GM12878 (cell line): ENCODE measurements at regions not wholly inside any gene's neighbourhood (a gene's known extent, or its start where the extent isn't known, plus 50 kb on each side); places are given as distances from the start of the nearest gene placed in this dataset.
A peak's percentile ranks its signal among the peaks of the same experiment; 100 is the strongest.

ENCODE experiments used
- CBFB ChIP-seq: IDR thresholded peaks from 2 replicates; pipeline ENCODE4 v1.6.1; 2016; ENCODE audit warnings: antibody characterized with exemption, low read depth
- IRF4 ChIP-seq: IDR thresholded peaks from 2 replicates; pipeline ENCODE4 v1.6.1; 2011; ENCODE audit warnings: low read depth, low read length
- JUND ChIP-seq: IDR thresholded peaks from 2 replicates; pipeline ENCODE4 v1.6.1; 2012; ENCODE audit warnings: low read depth, mild to moderate bottlenecking, low read length, improper control_type of control experiment, moderate library complexity
- NFYA ChIP-seq: IDR thresholded peaks from 2 replicates; pipeline ENCODE4 v1.6.1; 2011; ENCODE audit warnings: low read depth, mild to moderate bottlenecking, low read length, improper control_type of control experiment, borderline replicate concordance
- POLR2AphosphoS5 ChIP-seq: IDR thresholded peaks from 2 replicates; pipeline ENCODE4 v1.6.1; 2011; ENCODE audit warnings: mild to moderate bottlenecking, low read length, inconsistent platforms
- POU2F2 ChIP-seq: IDR thresholded peaks from 3 replicates; pipeline ENCODE4 v1.6.1; 2011; ENCODE audit warnings: low read depth, mild to moderate bottlenecking, low read length, borderline replicate concordance
- SMAD5 ChIP-seq: IDR thresholded peaks from 2 replicates; pipeline ENCODE4 v1.6.1; 2016; ENCODE audit warnings: antibody characterized with exemption, low read depth
- SP1 ChIP-seq: IDR thresholded peaks from one replicate; pipeline ENCODE4 v1.6.1; 2011; ENCODE audit warnings: low read depth, low read length
- SPI1 ChIP-seq: IDR thresholded peaks from 2 replicates; pipeline ENCODE4 v1.6.1; 2011; ENCODE audit warnings: low read depth, mild to moderate bottlenecking, low read length, moderate library complexity, borderline replicate concordance; ENCODE audit not compliant: insufficient read depth
- SUZ12 ChIP-seq: fragments of 200-600 bp; sonication (generic); IDR thresholded peaks from one replicate; pipeline ENCODE4 v1.6.1; 2018; ENCODE audit warnings: antibody characterized with exemption, mild to moderate bottlenecking; ENCODE audit not compliant: unreplicated experiment
- TARDBP ChIP-seq: IDR thresholded peaks from 2 replicates; pipeline ENCODE4 v1.6.1; 2016; ENCODE audit warnings: borderline replicate concordance
- TCF3 ChIP-seq: IDR thresholded peaks from 2 replicates; pipeline ENCODE4 v1.6.1; 2012; ENCODE audit warnings: low read depth, mild to moderate bottlenecking, low read length, borderline replicate concordance; ENCODE audit not compliant: insufficient read depth
- TCF7 ChIP-seq: IDR thresholded peaks from 2 replicates; pipeline ENCODE4 v1.6.1; 2014; ENCODE audit warnings: antibody characterized with exemption, borderline replicate concordance
- ZNF622 ChIP-seq: fragments of 450-650 bp; IDR thresholded peaks from 2 replicates; pipeline ENCODE4 v1.6.1; 2017; ENCODE audit warnings: mild to moderate bottlenecking, inconsistent platforms
- TF ChIP-seq, protein P1 (sequence below): fragments of 450-650 bp; IDR thresholded peaks from 2 replicates; pipeline ENCODE4 v1.6.1; 2016; ENCODE audit warnings: mild to moderate bottlenecking, moderate library complexity, borderline replicate concordance
- TF ChIP-seq, protein P2 (sequence below): IDR thresholded peaks from 2 replicates; pipeline ENCODE4 v1.6.1; 2012; ENCODE audit warnings: low read depth, low read length, improper control_type of control experiment
- TF ChIP-seq, protein P3 (sequence below): fragments of 450-650 bp; formaldehyde crosslinking; IDR thresholded peaks from 2 replicates; pipeline ENCODE4 v1.5.0; 2022; ENCODE audit warnings: mild to moderate bottlenecking, missing genetic modification characterization
- TF ChIP-seq, protein P4 (sequence below): IDR thresholded peaks from 2 replicates; pipeline ENCODE4 v1.6.1; 2011; ENCODE audit warnings: mild to moderate bottlenecking, low read depth, low read length, moderate library complexity; ENCODE audit not compliant: insufficient replicate concordance
- TF ChIP-seq, protein P5 (sequence below): fragments of 450-650 bp; IDR thresholded peaks from 2 replicates; pipeline ENCODE4 v1.6.1; 2016; ENCODE audit warnings: mild to moderate bottlenecking

DNA sequence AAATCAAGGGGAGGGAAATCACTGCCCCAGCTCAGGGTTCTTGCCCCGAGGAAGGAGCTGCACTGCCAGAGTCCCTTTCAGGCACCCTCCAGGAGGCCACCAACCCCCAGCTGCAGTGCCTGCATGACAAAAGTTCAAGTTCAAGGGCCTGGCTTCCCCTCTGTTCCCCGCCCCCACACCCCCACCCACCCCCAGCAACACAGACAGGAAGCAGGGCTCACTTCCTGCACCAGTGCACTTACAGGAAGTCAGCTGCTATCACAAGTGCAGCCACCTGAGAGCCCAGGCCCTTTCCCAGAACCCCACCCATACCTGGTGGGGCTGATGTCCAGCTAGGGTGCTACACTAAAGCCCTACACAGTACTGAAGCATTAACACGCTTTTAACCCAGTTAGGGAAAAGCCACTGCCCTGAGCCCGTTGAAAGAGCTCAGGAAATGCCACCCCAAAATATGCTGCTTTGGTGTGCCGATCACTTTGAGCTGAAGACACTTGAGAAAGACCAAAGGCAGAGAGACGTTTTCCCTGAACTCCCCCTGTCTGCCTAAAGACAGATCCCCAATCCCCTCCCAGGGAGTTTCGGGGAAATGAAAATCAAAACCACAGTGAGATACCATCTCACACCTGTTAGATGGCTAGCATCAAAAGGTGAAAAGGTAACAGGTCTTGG is 109.9 kb upstream of the CAB39 start (continued):
- TF ChIP-seq TCF3 (peak; percentile 87), SUZ12 (no peak), POU2F2 (no peak), JUND (no peak), IRF4 (peak; percentile 27; the same call in 1 of the 2 replicates), CBFB (no peak), NFYA (no peak), SMAD5 (0 out of 2 replicates have a peak, but pooled peaks have one; percentile 47), SPI1 (peak; percentile 38; the same call in 1 of the 2 replicates), POLR2AphosphoS5 (peak; percentile 30; the same call in 1 of the 2 replicates), TCF7 (no peak), TARDBP (0 out of 2 replicates have a peak, but pooled peaks have one; percentile 35), SP1 (peak; percentile 51), ZNF622 (no peak)
- TF ChIP-seq, protein P1, sequence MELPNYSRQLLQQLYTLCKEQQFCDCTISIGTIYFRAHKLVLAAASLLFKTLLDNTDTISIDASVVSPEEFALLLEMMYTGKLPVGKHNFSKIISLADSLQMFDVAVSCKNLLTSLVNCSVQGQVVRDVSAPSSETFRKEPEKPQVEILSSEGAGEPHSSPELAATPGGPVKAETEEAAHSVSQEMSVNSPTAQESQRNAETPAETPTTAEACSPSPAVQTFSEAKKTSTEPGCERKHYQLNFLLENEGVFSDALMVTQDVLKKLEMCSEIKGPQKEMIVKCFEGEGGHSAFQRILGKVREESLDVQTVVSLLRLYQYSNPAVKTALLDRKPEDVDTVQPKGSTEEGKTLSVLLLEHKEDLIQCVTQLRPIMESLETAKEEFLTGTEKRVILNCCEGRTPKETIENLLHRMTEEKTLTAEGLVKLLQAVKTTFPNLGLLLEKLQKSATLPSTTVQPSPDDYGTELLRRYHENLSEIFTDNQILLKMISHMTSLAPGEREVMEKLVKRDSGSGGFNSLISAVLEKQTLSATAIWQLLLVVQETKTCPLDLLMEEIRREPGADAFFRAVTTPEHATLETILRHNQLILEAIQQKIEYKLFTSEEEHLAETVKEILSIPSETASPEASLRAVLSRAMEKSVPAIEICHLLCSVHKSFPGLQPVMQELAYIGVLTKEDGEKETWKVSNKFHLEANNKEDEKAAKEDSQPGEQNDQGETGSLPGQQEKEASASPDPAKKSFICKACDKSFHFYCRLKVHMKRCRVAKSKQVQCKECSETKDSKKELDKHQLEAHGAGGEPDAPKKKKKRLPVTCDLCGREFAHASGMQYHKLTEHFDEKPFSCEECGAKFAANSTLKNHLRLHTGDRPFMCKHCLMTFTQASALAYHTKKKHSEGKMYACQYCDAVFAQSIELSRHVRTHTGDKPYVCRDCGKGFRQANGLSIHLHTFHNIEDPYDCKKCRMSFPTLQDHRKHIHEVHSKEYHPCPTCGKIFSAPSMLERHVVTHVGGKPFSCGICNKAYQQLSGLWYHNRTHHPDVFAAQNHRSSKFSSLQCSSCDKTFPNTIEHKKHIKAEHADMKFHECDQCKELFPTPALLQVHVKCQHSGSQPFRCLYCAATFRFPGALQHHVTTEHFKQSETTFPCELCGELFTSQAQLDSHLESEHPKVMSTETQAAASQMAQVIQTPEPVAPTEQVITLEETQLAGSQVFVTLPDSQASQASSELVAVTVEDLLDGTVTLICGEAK = peak; percentile 45; the same call in 1 of the 2 replicates
- TF ChIP-seq, protein P2, sequence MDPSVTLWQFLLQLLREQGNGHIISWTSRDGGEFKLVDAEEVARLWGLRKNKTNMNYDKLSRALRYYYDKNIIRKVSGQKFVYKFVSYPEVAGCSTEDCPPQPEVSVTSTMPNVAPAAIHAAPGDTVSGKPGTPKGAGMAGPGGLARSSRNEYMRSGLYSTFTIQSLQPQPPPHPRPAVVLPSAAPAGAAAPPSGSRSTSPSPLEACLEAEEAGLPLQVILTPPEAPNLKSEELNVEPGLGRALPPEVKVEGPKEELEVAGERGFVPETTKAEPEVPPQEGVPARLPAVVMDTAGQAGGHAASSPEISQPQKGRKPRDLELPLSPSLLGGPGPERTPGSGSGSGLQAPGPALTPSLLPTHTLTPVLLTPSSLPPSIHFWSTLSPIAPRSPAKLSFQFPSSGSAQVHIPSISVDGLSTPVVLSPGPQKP = no peak
- TF ChIP-seq, protein P3, sequence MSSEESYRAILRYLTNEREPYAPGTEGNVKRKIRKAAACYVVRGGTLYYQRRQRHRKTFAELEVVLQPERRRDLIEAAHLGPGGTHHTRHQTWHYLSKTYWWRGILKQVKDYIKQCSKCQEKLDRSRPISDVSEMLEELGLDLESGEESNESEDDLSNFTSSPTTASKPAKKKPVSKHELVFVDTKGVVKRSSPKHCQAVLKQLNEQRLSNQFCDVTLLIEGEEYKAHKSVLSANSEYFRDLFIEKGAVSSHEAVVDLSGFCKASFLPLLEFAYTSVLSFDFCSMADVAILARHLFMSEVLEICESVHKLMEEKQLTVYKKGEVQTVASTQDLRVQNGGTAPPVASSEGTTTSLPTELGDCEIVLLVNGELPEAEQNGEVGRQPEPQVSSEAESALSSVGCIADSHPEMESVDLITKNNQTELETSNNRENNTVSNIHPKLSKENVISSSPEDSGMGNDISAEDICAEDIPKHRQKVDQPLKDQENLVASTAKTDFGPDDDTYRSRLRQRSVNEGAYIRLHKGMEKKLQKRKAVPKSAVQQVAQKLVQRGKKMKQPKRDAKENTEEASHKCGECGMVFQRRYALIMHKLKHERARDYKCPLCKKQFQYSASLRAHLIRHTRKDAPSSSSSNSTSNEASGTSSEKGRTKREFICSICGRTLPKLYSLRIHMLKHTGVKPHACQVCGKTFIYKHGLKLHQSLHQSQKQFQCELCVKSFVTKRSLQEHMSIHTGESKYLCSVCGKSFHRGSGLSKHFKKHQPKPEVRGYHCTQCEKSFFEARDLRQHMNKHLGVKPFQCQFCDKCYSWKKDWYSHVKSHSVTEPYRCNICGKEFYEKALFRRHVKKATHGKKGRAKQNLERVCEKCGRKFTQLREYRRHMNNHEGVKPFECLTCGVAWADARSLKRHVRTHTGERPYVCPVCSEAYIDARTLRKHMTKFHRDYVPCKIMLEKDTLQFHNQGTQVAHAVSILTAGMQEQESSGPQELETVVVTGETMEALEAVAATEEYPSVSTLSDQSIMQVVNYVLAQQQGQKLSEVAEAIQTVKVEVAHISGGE = no peak
- TF ChIP-seq, protein P4, sequence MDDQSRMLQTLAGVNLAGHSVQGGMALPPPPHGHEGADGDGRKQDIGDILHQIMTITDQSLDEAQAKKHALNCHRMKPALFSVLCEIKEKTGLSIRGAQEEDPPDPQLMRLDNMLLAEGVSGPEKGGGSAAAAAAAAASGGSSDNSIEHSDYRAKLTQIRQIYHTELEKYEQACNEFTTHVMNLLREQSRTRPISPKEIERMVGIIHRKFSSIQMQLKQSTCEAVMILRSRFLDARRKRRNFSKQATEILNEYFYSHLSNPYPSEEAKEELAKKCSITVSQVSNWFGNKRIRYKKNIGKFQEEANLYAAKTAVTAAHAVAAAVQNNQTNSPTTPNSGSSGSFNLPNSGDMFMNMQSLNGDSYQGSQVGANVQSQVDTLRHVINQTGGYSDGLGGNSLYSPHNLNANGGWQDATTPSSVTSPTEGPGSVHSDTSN = no peak
- TF ChIP-seq, protein P5, sequence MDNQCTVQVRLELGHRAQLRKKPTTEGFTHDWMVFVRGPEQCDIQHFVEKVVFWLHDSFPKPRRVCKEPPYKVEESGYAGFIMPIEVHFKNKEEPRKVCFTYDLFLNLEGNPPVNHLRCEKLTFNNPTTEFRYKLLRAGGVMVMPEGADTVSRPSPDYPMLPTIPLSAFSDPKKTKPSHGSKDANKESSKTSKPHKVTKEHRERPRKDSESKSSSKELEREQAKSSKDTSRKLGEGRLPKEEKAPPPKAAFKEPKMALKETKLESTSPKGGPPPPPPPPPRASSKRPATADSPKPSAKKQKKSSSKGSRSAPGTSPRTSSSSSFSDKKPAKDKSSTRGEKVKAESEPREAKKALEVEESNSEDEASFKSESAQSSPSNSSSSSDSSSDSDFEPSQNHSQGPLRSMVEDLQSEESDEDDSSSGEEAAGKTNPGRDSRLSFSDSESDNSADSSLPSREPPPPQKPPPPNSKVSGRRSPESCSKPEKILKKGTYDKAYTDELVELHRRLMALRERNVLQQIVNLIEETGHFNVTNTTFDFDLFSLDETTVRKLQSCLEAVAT = no peak
